ENCODE measurements at regions not wholly inside any gene's neighbourhood (a gene's known extent, or its start where the extent isn't known, plus 50 kb on each side); places are given as distances from the start of the nearest gene placed in this dataset.

GRCh38 chr10:131625041-131625440, 275.8 kb upstream of the PPP2R2D start:
- H3K4me3 Mint-ChIP-seq, result no peak overlapping the region
- H3K36me3 Mint-ChIP-seq (ENCODE audit: low read depth), result peaks cover 5% of the 10 kb centered on the region; the same call in 1 of the 2 replicates
- TF ChIP-seq CTCF (IDR thresholded peaks at IDR 0.05), result no peak
- no peak overlapping the region for H3K27ac Mint-ChIP-seq
- peaks cover 1% of the 10 kb centered on the region; the same call in 1 of the 2 replicates for H3K27me3 Mint-ChIP-seq (ENCODE audit: insufficient read depth)
- no peak for DNase-seq
- no peaks in the 10 kb centered on the region for H3K4me1 Mint-ChIP-seq (ENCODE audit: low read depth)
- peaks cover 54% of the 10 kb centered on the region for H3K9me3 Mint-ChIP-seq

- H3K27ac Mint-ChIP-seq, result no peak overlapping the region
- no peak for TF ChIP-seq CTCF (IDR thresholded peaks at IDR 0.05)
- peaks cover 1% of the 10 kb centered on the region; the same call in 1 of the 2 replicates for H3K27me3 Mint-ChIP-seq (ENCODE audit: insufficient read depth)
- H3K4me3 Mint-ChIP-seq, result no peak overlapping the region
- H3K4me1 Mint-ChIP-seq (ENCODE audit: low read depth), result no peaks in the 10 kb centered on the region
- H3K9me3 Mint-ChIP-seq, result peaks cover 56% of the 10 kb centered on the region
- no peak for DNase-seq
- peaks cover 5% of the 10 kb centered on the region; the same call in 1 of the 2 replicates for H3K36me3 Mint-ChIP-seq (ENCODE audit: low read depth)
Observed at GRCh38 chr10:131626274-131626673, 274.5 kb upstream of the PPP2R2D start.

GRCh38 chr10:131629026-131629770, 271.6 kb upstream of the PPP2R2D start:
- Mint-ChIP-seq H3K9me3 (peaks cover 68% of the 10 kb centered on the region), H3K4me1 (ENCODE audit: low read depth) (no peaks in the 10 kb centered on the region), H3K27ac (no peak overlapping the region), H3K36me3 (ENCODE audit: low read depth) (no peaks in the 10 kb centered on the region), H3K4me3 (no peak overlapping the region), H3K27me3 (ENCODE audit: insufficient read depth) (peaks cover 1% of the 10 kb centered on the region; the same call in 1 of the 2 replicates)
- no peak for TF ChIP-seq CTCF (IDR thresholded peaks at IDR 0.05)
- DNase-seq, result no peak

- no peak overlapping the region for H3K4me3 Mint-ChIP-seq
- no peaks in the 10 kb centered on the region for H3K36me3 Mint-ChIP-seq (ENCODE audit: low read depth)
- H3K27ac Mint-ChIP-seq, result no peak overlapping the region
- no peaks in the 10 kb centered on the region for H3K4me1 Mint-ChIP-seq (ENCODE audit: low read depth)
- no peak for TF ChIP-seq CTCF (IDR thresholded peaks at IDR 0.05)
- peaks cover 1% of the 10 kb centered on the region; the same call in 1 of the 2 replicates for H3K27me3 Mint-ChIP-seq (ENCODE audit: insufficient read depth)
- peaks cover 71% of the 10 kb centered on the region for H3K9me3 Mint-ChIP-seq
- no peak for DNase-seq
Observed at GRCh38 chr10:131630772-131631258, 270.0 kb upstream of the PPP2R2D start.

GRCh38 chr10:131631619-131632018, 269.2 kb upstream of the PPP2R2D start:
- no peak overlapping the region for H3K4me3 Mint-ChIP-seq
- TF ChIP-seq CTCF (IDR thresholded peaks at IDR 0.05), result no peak
- no peak for DNase-seq
- peaks cover 1% of the 10 kb centered on the region; the same call in 1 of the 2 replicates for H3K27me3 Mint-ChIP-seq (ENCODE audit: insufficient read depth)
- no peaks in the 10 kb centered on the region for H3K4me1 Mint-ChIP-seq (ENCODE audit: low read depth)
- H3K36me3 Mint-ChIP-seq (ENCODE audit: low read depth), result no peaks in the 10 kb centered on the region
- no peak overlapping the region for H3K27ac Mint-ChIP-seq
- H3K9me3 Mint-ChIP-seq, result peaks cover 74% of the 10 kb centered on the region
